ENCODE measurements at regions not wholly inside any gene's neighbourhood (a gene's known extent, or its start where the extent isn't known, plus 50 kb on each side); places are given as distances from the start of the nearest gene placed in this dataset.

DNA sequence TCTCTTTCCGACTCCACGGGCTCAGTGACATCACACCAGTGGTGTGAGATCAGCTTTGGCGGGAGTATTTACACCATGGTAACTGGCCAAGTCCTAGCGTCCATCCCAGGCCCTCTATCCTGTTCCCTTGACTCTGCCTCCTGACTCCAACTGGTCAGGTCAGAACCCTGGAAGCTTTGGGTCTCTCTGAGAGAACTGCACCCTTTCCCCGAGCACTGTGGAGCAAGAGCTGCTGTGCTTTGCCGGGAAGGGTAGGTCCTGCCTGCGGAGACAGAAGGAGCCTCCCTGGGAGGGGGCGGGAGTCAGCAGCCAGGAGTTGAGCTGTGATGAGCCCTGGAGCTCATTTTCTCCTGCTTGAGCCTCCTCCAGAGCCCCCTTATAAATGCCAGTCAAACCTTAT is 212.1 kb upstream of the TNRC6C start:
- DNase-seq (ENCODE audit: low read depth): no peak

DNA sequence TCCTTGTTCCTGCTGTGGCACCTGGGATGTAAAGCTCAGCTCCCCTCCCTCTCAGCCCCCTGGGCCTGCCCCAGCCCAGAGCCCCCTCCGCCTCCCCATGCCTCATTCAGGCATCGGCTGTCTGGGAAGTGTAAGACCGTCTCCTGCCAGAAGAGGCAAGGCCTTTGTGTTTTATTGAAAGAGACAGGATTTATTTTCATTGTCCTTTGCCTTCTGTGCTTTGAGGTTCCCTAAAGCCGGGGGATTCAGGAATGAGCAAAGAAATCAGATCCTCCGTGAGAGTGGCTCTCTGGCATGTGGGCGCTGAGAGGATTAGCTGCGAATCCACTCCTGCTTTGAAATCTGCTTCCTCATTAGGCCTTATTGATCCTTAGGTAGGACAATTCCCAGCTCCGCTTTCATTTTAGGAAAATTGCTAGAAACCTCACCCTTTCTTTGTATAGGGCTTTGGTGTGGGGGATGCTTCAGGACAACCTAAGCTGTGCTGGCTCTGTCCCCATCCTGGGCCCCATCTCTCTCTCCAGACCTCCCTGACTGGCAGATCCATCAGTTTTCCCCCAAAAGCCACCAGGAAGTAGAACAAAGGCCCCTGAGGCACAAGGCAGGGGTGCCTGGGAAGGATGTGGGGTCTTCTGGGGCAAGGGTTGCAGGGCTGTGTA is 211.5 kb upstream of the TNRC6C start:
- DNase-seq (ENCODE audit: low read depth): no peak

GRCh38 chr17:77748436-77748835 is 210.1 kb upstream of the TNRC6C start:
- no peak for DNase-seq (ENCODE audit: low read depth)

GRCh38 chr17:77749321-77749751 is 209.2 kb upstream of the TNRC6C start:
- DNase-seq (ENCODE audit: low read depth): no peak

DNA sequence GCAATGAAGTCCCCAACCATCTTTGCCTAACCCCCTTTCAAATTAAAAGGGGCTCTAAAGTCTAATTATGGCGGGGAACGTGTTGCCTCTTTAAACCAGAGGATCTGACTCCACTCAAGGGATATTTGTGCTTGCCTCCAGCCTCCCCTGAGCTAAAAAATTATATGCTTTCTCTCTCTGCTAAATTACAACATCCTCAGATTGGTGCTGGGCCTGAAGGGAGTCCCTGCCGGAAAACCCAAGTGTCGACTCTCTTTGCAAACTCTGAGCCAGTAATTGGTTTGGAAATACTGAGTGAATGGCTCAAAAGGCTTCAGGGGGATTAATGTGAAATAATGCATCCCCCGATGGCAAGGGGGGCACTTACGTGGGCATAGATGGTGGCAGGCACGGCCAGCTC is 208.5 kb upstream of the TNRC6C start:
- no peak for DNase-seq (ENCODE audit: low read depth)

DNA sequence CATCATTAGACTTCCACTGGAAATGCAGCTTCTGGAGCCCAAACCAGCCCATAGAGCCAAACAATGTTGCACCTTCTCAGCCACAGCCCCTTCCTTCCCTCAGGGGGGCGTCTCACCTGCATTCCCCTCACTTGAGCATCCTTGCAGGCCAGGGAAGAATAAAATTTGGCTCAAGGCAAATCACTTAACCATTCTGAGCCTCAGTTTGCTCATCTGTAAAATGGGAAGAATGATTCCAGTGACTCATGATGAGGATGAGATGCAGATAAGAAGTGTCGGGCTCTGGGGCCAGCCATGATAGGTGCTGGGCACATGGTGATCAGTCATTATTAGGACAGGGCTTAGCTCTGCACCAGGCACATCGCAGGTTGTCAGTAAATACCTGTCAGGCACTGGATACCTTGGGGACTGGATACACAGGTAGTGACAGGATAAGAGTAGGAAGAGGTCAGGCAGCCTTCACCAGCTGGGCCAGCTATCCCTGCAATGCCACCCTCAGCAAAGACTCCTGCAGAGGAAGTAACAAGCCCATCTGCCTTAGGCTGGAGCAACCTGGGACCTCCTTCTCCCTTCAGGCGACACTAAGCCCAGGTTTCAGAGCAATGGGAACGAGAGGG is 208.0 kb upstream of the TNRC6C start:
- DNase-seq (ENCODE audit: low read depth): no peak

- no peak for DNase-seq (ENCODE audit: low read depth)
Observed at GRCh38 chr17:77753246-77753645, 205.3 kb upstream of the TNRC6C start.

DNA sequence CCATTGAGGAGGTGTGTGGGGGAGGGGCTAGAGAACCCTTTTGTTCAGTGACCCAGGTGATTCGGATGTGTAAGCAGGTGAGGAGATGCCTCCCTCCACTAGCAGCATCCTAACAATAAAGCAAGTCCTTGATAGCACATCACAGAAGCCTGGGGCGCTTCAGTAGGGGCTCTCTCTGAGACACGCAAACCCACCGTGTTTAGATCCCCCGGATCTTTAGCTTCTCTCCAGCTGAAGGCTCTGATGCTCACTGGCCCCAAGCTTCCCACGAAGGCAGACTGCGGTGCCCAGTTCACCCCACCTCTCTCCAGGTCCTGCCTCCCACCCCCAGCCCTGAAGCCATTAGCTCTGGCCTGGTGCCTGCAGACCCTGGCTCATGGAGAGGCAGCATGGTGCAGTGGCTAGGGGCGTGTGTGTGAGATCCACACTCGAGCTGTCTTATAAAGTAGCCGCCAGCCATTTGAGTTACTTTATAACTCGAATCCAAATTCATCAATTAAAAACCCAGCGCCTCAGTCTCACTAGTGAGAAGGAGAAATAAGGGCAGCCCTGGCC is 204.7 kb upstream of the TNRC6C start:
- DNase-seq (ENCODE audit: low read depth): no peak

DNA sequence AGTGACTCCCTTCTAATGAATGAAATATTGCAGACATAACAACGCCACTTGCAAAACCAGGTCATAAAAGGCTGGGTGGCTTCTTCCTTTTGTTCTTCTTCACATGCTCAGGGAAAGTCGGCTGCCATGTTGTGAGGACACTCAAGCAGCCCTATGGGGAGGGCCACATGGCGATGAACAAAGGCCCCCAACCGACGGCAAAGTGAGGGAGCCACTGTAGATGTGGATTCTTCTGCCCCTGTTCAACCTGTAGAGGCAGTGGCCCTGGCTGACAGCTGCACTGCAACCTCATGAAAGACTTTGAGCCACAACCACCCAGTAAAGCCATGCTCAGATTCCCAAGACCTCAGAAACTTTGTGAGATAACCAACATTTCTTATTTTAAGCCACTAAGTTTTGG is 203.5 kb upstream of the TNRC6C start:
- DNase-seq (ENCODE audit: low read depth): no peak

- no peak for DNase-seq (ENCODE audit: low read depth)
Observed at GRCh38 chr17:77755410-77755963, 203.0 kb upstream of the TNRC6C start.

GRCh38 chr17:77756028-77756427 is 202.5 kb upstream of the TNRC6C start:
- no peak for DNase-seq (ENCODE audit: low read depth)

- DNase-seq (ENCODE audit: low read depth): no peak
Observed at GRCh38 chr17:77756846-77757560, 201.5 kb upstream of the TNRC6C start.

GRCh38 chr17:77757561-77757898 is 201.0 kb upstream of the TNRC6C start:
- no peak for DNase-seq (ENCODE audit: low read depth)

- DNase-seq (ENCODE audit: low read depth): no peak
Observed at GRCh38 chr17:77763023-77763422, 195.5 kb upstream of the TNRC6C start.

DNA sequence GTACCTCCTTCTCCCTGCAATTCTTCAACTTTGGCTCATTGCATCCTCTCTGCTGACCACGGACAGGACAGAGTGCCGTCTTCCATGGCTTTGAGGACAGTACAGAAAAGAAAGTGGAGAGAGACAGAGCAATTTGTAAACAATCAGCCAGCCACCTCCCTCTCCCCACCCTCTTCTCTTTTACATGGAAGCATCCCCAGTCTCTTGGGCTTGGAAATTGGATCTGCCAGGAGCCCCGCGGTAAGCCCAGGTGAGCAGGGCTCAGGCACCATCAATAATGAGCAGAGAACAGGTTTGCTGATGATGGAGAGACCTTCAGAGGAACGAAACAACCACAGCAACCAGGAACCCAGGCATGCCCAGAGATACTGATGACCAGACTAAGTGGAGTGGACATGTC is 194.9 kb upstream of the TNRC6C start:
- DNase-seq (ENCODE audit: low read depth): no peak

DNA sequence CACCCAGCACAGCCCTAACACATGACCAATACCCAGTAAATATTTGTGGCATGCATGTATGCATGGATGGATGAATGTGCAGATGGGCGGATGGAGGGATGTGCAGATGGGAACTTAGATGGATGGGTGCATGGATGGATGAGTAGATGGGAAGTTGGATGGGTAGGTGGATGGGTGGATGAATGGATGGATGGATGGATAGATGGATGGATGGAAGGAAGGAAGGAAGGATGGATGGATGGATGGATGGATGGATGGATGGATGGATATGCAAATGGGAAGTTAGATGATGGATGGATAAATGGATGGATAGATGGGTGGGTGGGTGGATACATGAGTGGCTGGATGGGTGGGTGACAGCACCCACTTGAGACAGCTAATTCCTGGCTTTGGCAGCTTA is 193.2 kb upstream of the TNRC6C start:
- DNase-seq (ENCODE audit: low read depth): no peak

DNA sequence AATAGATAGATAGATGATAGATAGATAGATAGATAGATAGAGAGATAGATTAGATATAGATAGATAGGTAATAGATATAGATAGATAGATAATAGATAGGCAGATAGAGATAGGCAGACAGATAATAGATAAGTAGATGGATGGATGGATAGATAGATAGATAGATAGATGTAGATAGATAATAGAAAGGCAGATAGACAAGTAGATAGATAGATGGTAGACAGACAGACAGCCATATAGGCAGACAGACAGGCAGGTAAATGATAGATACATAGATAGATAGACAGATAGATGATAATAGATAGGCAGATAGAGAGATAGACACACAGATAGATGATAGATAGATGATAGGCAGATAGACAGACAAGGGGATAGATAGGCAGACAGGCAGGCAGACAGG is 191.4 kb upstream of the TNRC6C start:
- no peak for DNase-seq (ENCODE audit: low read depth)

- no peak for DNase-seq (ENCODE audit: low read depth)
Observed at GRCh38 chr17:77768248-77768852, 190.2 kb upstream of the TNRC6C start.

DNA sequence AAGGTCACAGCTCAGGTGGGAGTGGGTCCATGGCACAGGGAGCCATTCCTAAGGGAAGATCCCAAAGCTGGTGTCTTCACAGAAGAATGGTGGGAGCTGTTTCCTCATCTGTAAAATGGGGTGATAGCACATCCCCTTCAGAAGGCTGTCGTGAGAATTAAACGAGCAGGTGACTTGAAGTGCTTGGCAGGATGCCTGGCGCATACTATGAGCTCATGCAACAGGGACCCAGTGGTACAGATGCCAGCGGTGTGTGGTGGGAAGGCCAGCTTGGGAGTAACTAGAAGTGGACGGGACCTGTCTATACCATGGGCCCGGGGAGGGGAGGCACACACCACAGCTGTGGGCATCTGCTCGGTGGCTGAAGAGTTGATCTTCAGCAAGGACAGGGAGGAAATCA is 189.3 kb upstream of the TNRC6C start:
- DNase-seq (ENCODE audit: low read depth): no peak

DNA sequence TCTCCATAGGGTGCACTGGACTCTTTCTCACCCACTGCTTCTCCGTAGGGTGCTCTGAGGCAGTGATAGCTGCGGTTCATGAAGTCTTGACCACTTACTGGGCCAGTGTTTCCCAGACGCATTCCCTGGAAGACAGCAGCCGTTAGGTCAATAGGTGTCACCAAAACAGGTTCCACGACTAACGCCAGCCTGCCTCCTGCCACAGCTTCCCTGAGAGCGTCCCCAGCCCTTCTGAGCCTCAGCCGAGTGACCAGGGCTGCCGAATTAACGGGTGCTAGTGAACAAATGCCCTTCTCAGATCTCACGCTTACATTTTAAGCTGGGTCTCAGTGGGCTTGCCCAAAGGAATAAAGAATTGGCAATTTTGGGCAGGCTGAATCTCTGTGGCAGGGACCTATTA is 188.7 kb upstream of the TNRC6C start:
- no peak for DNase-seq (ENCODE audit: low read depth)

DNA sequence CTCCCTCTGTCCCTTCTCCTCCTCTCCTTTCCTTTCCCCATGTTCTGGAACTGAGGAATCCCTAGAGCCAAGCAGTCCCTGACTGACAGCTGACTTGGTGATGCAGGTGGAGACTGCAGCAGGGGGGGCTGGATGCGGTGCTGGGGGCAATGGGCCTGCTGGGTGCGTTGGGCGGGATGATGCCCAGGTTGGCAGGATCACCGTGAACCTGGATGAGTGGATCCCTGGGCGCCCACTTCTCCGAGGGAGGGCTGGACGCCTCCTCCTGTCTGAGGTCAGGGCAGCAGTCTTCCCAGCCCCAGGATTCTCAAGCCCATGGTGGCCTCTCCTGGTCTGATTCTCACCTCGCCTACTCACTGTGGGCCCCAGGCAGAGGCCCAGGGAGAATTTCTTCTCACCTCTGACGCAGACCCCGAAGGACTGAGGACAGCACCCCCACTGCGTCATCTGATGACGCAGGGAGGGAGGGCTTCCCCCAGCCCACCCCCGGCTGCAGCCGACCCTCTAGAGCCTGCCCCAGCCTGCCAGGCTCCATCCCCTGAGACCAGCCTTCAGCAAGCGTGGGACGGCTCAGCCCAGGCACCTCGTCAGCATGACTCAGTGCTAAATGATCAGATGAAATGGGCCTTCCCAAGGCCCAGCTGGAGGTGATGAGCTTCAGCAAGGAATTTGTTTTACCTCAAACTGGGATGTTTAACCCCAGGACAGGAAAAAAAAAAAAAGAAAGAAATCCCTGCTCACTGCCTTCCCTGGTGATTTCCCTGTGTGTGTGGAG is 188.0 kb upstream of the TNRC6C start:
- DNase-seq (ENCODE audit: low read depth): no peak

GRCh38 chr17:77771145-77771544 is 187.4 kb upstream of the TNRC6C start:
- DNase-seq (ENCODE audit: low read depth): no peak

All from T follicular helper cell (primary cell).